ENCODE measurements at regions not wholly inside any gene's neighbourhood (a gene's known extent, or its start where the extent isn't known, plus 50 kb on each side); places are given as distances from the start of the nearest gene placed in this dataset.

DNA sequence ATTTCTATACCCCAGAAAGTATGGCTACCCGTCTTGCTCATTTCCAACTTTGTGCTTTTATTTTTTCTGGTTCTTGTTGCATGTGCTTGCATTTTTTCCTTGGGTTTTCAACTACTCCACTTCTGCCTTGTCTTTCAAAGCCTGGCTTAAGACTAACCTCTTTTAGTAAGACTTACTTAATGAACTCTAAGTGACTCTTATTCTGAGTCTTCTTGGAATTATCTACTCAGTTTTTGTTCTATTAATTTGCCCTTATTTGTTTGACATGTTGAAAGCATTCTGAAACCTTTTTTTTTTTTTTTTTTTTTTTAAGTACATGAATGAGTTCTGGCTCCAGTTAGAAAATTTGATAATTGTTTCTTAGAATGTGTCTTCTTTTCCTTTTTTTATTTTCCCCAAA lies 74.8 kb downstream of the SLIT2 start:
- TF ChIP-seq, protein P1, sequence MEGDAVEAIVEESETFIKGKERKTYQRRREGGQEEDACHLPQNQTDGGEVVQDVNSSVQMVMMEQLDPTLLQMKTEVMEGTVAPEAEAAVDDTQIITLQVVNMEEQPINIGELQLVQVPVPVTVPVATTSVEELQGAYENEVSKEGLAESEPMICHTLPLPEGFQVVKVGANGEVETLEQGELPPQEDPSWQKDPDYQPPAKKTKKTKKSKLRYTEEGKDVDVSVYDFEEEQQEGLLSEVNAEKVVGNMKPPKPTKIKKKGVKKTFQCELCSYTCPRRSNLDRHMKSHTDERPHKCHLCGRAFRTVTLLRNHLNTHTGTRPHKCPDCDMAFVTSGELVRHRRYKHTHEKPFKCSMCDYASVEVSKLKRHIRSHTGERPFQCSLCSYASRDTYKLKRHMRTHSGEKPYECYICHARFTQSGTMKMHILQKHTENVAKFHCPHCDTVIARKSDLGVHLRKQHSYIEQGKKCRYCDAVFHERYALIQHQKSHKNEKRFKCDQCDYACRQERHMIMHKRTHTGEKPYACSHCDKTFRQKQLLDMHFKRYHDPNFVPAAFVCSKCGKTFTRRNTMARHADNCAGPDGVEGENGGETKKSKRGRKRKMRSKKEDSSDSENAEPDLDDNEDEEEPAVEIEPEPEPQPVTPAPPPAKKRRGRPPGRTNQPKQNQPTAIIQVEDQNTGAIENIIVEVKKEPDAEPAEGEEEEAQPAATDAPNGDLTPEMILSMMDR (IDR thresholded peaks at IDR 0.05; ENCODE audit: borderline replicate concordance, extremely low read depth, low read length, poor library complexity, severe bottlenecking) = no peak
- no peak for TF ChIP-seq EZH2 (IDR thresholded peaks at IDR 0.05; ENCODE audit: borderline replicate concordance, low read depth, low read length, severe bottlenecking)

All from DND-41 (cell line).